ENCODE measurements at regions not wholly inside any gene's neighbourhood (a gene's known extent, or its start where the extent isn't known, plus 50 kb on each side); places are given as distances from the start of the nearest gene placed in this dataset.

GRCh38 chrX:22373766-22374165, 101.1 kb downstream of the CBLL2 start:
- TF ChIP-seq ZNF622 (IDR thresholded peaks at IDR 0.05), result no peak
- TF ChIP-seq SPI1 (IDR thresholded peaks at IDR 0.05; ENCODE audit: borderline replicate concordance, insufficient read depth, low read depth, low read length), result no peak
